ENCODE measurements at regions not wholly inside any gene's neighbourhood (a gene's known extent, or its start where the extent isn't known, plus 50 kb on each side); places are given as distances from the start of the nearest gene placed in this dataset.

- no peak for ATAC-seq
- TF ChIP-seq SNAI2 (CRISPR knock-in tag; IDR thresholded peaks at IDR 0.05), result no peak
- TF ChIP-seq ESRRG (CRISPR knock-in tag; IDR thresholded peaks at IDR 0.05), result no peak
- no peak for TF ChIP-seq RARB (CRISPR knock-in tag; IDR thresholded peaks at IDR 0.05)
- no peak for TF ChIP-seq POU6F1 (CRISPR knock-in tag; IDR thresholded peaks at IDR 0.05; ENCODE audit: borderline replicate concordance, low read depth)
- TF ChIP-seq BACH2 (CRISPR knock-in tag; IDR thresholded peaks at IDR 0.05; ENCODE audit: borderline replicate concordance), result no peak
- TF ChIP-seq ZC3H10 (CRISPR knock-in tag; IDR thresholded peaks at IDR 0.05), result no peak
- no peak for TF ChIP-seq CREB5 (CRISPR knock-in tag; IDR thresholded peaks at IDR 0.05; ENCODE audit: low read depth)
- no peak for TF ChIP-seq CSRNP3 (CRISPR knock-in tag; IDR thresholded peaks at IDR 0.05)
- no peak for TF ChIP-seq ZNF8 (CRISPR knock-in tag; IDR thresholded peaks at IDR 0.05)
- no peak for TF ChIP-seq PATZ1 (CRISPR knock-in tag; IDR thresholded peaks at IDR 0.05; ENCODE audit: borderline replicate concordance)
- TF ChIP-seq CSDC2 (CRISPR knock-in tag; IDR thresholded peaks at IDR 0.05), result no peak
- TF ChIP-seq ZFP30 (CRISPR knock-in tag; IDR thresholded peaks at IDR 0.05), result no peak
- TF ChIP-seq ZNF70 (CRISPR knock-in tag; IDR thresholded peaks at IDR 0.05), result no peak
- no peak for TF ChIP-seq ZNF565 (CRISPR knock-in tag; conservative IDR thresholded peaks at IDR 0.05; ENCODE audit: low read depth)
- no peak for TF ChIP-seq TSHZ2 (CRISPR knock-in tag; IDR thresholded peaks at IDR 0.05)
- TF ChIP-seq ISL1 (CRISPR knock-in tag; IDR thresholded peaks at IDR 0.05), result no peak
- no peak for TF ChIP-seq TOX (CRISPR knock-in tag; IDR thresholded peaks at IDR 0.05; ENCODE audit: borderline replicate concordance)
- TF ChIP-seq OSR1 (CRISPR knock-in tag; IDR thresholded peaks at IDR 0.05), result no peak
Observed at GRCh38 chr5:89988998-89989655, 420.4 kb downstream of the CETN3 start.

GRCh38 chr5:89988129-89988810 lies 421.3 kb downstream of the CETN3 start:
- ATAC-seq, result no peak
- TF ChIP-seq TCF4 (CRISPR knock-in tag; IDR thresholded peaks at IDR 0.05; ENCODE audit: borderline replicate concordance), result no peak
- TF ChIP-seq ZC3H10 (CRISPR knock-in tag; IDR thresholded peaks at IDR 0.05), result no peak
- no peak for TF ChIP-seq ESRRG (CRISPR knock-in tag; IDR thresholded peaks at IDR 0.05)
- TF ChIP-seq BACH2 (CRISPR knock-in tag; IDR thresholded peaks at IDR 0.05; ENCODE audit: borderline replicate concordance), result no peak
- no peak for TF ChIP-seq ZFP3 (CRISPR knock-in tag; IDR thresholded peaks at IDR 0.05)
- TF ChIP-seq GLIS3 (CRISPR knock-in tag; IDR thresholded peaks at IDR 0.05), result no peak
- no peak for TF ChIP-seq POU6F1 (CRISPR knock-in tag; IDR thresholded peaks at IDR 0.05; ENCODE audit: borderline replicate concordance, low read depth)
- no peak for TF ChIP-seq CSDC2 (CRISPR knock-in tag; IDR thresholded peaks at IDR 0.05)
- TF ChIP-seq OSR1 (CRISPR knock-in tag; IDR thresholded peaks at IDR 0.05), result no peak
- TF ChIP-seq ISL1 (CRISPR knock-in tag; IDR thresholded peaks at IDR 0.05), result no peak
- no peak for TF ChIP-seq CSRNP3 (CRISPR knock-in tag; IDR thresholded peaks at IDR 0.05)
- no peak for TF ChIP-seq SNAI2 (CRISPR knock-in tag; IDR thresholded peaks at IDR 0.05)
- no peak for TF ChIP-seq ZNF8 (CRISPR knock-in tag; IDR thresholded peaks at IDR 0.05)
- TF ChIP-seq ZFP30 (CRISPR knock-in tag; IDR thresholded peaks at IDR 0.05), result no peak
- no peak for TF ChIP-seq TOX (CRISPR knock-in tag; IDR thresholded peaks at IDR 0.05; ENCODE audit: borderline replicate concordance)
- TF ChIP-seq ZNF70 (CRISPR knock-in tag; IDR thresholded peaks at IDR 0.05), result no peak
- TF ChIP-seq RARB (CRISPR knock-in tag; IDR thresholded peaks at IDR 0.05), result no peak
- no peak for TF ChIP-seq TSHZ2 (CRISPR knock-in tag; IDR thresholded peaks at IDR 0.05)
